ENCODE measurements at regions not wholly inside any gene's neighbourhood (a gene's known extent, or its start where the extent isn't known, plus 50 kb on each side); places are given as distances from the start of the nearest gene placed in this dataset.

DNA sequence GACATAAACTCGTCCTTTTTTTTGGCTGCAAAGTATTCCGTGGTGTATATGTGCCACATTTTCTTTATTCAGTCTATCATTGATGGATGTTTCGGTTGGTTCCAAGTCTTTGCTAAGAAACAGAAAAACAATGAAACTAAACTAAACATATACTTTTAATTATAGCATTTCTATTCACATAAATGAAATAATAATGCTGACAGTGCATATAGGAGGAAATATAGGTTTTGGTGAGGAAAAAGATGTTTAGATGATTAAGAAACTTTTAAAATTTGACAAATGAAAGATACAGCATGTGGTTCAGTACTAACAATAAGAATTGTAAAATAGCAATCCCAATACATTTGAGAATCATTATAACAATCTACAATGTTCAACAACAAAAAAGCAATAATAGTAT is 1094.5 kb upstream of the CDH6 start:
- 80% methylated on average over 3 of the region's 3 CpGs for WGBS
- no peak overlapping the region for H3K4me3 ChIP-seq

DNA sequence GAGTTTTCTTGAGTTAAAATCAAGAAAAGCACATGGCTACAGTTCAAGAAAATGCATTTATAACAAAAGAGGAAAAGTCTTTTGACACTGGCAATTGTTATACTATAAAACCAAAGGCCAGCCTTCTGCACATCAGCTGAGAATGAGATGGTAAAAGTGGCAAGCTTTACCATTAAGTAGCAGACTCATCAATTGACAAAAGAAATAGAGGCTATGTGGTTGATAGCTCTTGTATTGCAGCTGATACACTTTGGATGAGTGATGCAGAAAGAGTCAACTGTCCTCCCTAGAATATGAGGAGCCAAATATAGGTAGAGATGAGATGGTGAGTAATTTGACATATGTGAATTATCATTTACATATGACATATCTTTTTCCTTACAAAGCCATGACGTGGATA is 1100.9 kb upstream of the CDH6 start:
- H3K27ac ChIP-seq, result no peak overlapping the region
- WGBS, result 39% methylated on average over 1 of the region's 1 CpG
- TF ChIP-seq EP300 (IDR thresholded peaks at IDR 0.05) (no peak), POLR2A (IDR thresholded peaks at IDR 0.05) (no peak), POLR2AphosphoS5 (IDR thresholded peaks at IDR 0.05) (no peak)
- TF ChIP-seq, protein P1, sequence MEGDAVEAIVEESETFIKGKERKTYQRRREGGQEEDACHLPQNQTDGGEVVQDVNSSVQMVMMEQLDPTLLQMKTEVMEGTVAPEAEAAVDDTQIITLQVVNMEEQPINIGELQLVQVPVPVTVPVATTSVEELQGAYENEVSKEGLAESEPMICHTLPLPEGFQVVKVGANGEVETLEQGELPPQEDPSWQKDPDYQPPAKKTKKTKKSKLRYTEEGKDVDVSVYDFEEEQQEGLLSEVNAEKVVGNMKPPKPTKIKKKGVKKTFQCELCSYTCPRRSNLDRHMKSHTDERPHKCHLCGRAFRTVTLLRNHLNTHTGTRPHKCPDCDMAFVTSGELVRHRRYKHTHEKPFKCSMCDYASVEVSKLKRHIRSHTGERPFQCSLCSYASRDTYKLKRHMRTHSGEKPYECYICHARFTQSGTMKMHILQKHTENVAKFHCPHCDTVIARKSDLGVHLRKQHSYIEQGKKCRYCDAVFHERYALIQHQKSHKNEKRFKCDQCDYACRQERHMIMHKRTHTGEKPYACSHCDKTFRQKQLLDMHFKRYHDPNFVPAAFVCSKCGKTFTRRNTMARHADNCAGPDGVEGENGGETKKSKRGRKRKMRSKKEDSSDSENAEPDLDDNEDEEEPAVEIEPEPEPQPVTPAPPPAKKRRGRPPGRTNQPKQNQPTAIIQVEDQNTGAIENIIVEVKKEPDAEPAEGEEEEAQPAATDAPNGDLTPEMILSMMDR (IDR thresholded peaks at IDR 0.05), result no peak
- H3K36me3 ChIP-seq, result no peaks in the 10 kb centered on the region
- H3K4me3 ChIP-seq, result no peak overlapping the region
- H3K4me1 ChIP-seq, result no peaks in the 10 kb centered on the region
- no peak for DNase-seq (ENCODE audit: low spot score in 2 of 2)
- no peaks in the 10 kb centered on the region for H3K9me3 ChIP-seq
- no peaks in the 10 kb centered on the region for H3K27me3 ChIP-seq

More for the DNA sequence above, 1094.5 kb upstream of the CDH6 start:
- H3K4me1 ChIP-seq, result no peaks in the 10 kb centered on the region
- DNase-seq (ENCODE audit: low spot score in 2 of 2), result no peak
- no peak overlapping the region for H3K27ac ChIP-seq
- no peaks in the 10 kb centered on the region for H3K36me3 ChIP-seq
- H3K27me3 ChIP-seq, result no peaks in the 10 kb centered on the region
- TF ChIP-seq POLR2A (IDR thresholded peaks at IDR 0.05) (no peak), EP300 (IDR thresholded peaks at IDR 0.05) (no peak), POLR2AphosphoS5 (IDR thresholded peaks at IDR 0.05) (no peak)
- TF ChIP-seq, protein P1 (IDR thresholded peaks at IDR 0.05), result no peak
- no peaks in the 10 kb centered on the region for H3K9me3 ChIP-seq

DNA sequence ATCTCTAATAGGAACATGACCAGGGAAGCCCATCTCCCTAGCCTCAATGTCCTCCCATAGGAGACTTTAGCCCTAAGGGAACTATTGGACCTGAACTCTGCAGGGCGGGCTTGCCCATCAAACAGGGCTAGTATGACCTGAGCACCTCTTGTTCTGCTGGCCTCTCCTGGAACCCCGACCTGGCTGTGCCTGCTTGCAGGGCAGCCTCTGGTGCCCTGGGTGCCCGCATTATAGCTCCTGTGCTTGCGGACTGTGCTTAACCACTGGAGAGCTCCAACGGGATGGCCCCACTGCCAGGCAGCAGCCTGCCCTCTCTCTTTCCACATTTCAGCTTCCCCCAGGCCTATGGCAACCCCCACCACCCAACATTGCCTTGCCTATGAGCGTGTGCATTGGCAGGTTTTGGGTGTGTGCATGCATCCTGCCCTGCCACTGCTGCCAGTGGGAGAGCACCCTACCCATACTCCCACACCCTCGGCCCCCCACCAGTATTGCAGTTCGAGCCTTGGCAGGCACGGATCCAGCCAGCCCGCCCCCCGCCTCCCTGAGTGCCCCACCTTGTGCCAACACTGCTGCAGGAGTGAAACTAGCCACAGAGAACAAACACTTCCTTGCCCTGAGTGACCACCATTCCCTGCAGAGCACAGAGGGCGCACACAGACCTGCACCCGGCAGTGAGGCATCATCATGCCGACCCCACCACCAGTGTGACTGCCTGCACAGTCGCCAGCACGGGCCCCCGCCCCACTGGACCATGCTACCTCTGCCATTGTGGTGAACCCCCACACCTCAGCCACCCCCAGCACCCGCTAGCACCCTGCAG is 1123.8 kb upstream of the CDH6 start:
- no peak overlapping the region for H3K4me3 ChIP-seq
- 85% methylated on average over 11 of the region's 18 CpGs for WGBS
- no peak for DNase-seq (ENCODE audit: low spot score in 2 of 2)

DNA sequence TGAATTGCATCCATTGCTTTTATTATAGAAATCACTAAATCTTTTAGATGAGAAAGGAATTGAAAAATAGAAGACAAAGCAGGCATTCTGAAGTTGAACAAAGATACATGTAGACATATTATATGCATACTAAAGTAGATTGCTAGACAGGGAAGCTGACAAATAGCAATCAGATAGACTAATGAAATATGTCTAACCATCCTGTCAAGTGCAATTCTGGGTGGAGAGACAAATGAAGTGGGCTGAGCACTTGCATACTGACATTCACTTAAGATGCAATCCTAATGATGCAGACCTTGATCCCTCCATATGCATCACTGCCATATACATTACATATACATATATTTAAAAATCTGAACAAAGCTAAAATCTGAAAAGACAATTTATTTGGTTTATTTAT is 1130.0 kb upstream of the CDH6 start:
- Histone ChIP-seq H3K4me3 (no peak overlapping the region), H3K27ac (no peak overlapping the region), H3K36me3 (no peaks in the 10 kb centered on the region), H3K27me3 (no peaks in the 10 kb centered on the region), H3K4me1 (no peaks in the 10 kb centered on the region), H3K9me3 (no peaks in the 10 kb centered on the region)
- TF ChIP-seq POLR2AphosphoS5 (IDR thresholded peaks at IDR 0.05) (no peak), POLR2A (IDR thresholded peaks at IDR 0.05) (no peak), EP300 (IDR thresholded peaks at IDR 0.05) (no peak)
- TF ChIP-seq, protein P1 (IDR thresholded peaks at IDR 0.05), result no peak
- DNase-seq (ENCODE audit: low spot score in 2 of 2), result no peak

More for the DNA sequence above, 1123.8 kb upstream of the CDH6 start:
- TF ChIP-seq POLR2A (IDR thresholded peaks at IDR 0.05), result no peak
- no peak for TF ChIP-seq POLR2AphosphoS5 (IDR thresholded peaks at IDR 0.05)
- Histone ChIP-seq H3K4me1 (no peaks in the 10 kb centered on the region), H3K27ac (no peak overlapping the region), H3K27me3 (no peaks in the 10 kb centered on the region), H3K9me3 (no peaks in the 10 kb centered on the region), H3K36me3 (no peaks in the 10 kb centered on the region)

DNA sequence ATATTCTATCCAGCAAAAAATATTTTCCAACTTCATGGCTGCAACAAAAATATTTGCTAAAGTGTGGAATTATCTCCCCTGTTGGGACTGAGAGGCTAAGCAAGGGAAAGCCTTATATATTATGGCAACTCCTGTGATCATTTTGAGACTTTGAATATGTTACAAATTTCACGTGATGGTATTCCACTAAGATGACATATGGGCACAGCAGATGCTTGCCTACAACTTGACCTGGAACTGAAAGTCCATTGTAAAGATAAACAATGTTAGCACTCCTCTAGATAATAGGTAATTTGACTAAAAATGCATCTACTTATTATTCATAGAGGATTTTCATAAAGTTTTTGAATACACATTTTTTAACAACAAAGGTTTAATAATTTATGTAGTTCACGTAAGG is 1141.5 kb upstream of the CDH6 start:
- Histone ChIP-seq H3K27ac (no peak overlapping the region), H3K36me3 (no peaks in the 10 kb centered on the region), H3K9me3 (no peaks in the 10 kb centered on the region), H3K4me3 (no peak overlapping the region), H3K4me1 (no peaks in the 10 kb centered on the region), H3K27me3 (no peaks in the 10 kb centered on the region)
- DNase-seq (ENCODE audit: low spot score in 2 of 2), result no peak
- TF ChIP-seq POLR2AphosphoS5 (IDR thresholded peaks at IDR 0.05) (no peak), EP300 (IDR thresholded peaks at IDR 0.05) (no peak), POLR2A (IDR thresholded peaks at IDR 0.05) (no peak)
- TF ChIP-seq, protein P1 (IDR thresholded peaks at IDR 0.05), result no peak
- 82% methylated on average over 2 of the region's 2 CpGs for WGBS
